GM13977 (cell line): ENCODE measurements at regions not wholly inside any gene's neighbourhood (a gene's known extent, or its start where the extent isn't known, plus 50 kb on each side); places are given as distances from the start of the nearest gene placed in this dataset.
A peak's percentile ranks its signal among the peaks of the same experiment; 100 is the strongest.

Source experiments
- DNase-seq: peaks from one replicate; pipeline ENCODE4 v3.0.0; 2012; ENCODE audit warnings: low spot score
- CTCF ChIP-seq: IDR thresholded peaks from 2 replicates; pipeline ENCODE4 v1.5.1; 2012; ENCODE audit warnings: mild to moderate bottlenecking, control low read depth; ENCODE audit not compliant: insufficient read depth; ENCODE audit errors: extremely low read depth, missing control alignments
- in situ Hi-C: fragments of 300-500 bp; cut with MboI; formaldehyde crosslinking; loops from one replicate; pipeline ENCODE4 v1.12.0; 2022; ENCODE audit warnings: low sequenced_read_pairs, low pct_unique_long_range_greater_than_20kb, mixed read lengths, inconsistent platforms; ENCODE audit not compliant: unreplicated experiment

DNA sequence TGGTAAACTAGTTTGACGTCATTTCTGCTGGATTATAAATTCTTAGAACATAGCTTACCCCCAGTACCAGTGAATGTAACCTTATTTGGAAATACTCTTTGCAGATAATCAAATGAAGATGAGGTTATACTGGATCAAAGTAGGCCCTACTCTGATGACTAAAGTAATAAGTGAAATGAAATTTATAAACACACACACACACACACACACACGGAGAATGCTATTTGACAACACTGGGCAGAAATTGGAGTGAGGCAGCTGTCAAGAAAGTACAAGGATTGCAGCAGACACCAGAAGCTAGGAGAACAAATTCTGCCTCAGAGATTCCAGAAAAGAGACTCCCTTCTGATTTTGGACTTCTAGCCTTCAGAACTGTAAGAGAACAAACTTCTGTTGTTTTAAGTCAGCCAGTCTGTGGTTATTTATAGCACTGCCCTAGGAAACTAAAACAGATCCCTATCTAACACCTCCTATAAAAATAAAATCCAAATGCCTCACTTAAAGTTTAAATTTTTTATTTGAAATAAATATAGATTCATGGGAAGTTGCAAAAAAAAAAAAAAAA is 448.6 kb downstream of the PCDH18 start:
- in situ Hi-C loops = no loop called here
- DNase-seq = no peak
- no peak for TF ChIP-seq CTCF

DNA sequence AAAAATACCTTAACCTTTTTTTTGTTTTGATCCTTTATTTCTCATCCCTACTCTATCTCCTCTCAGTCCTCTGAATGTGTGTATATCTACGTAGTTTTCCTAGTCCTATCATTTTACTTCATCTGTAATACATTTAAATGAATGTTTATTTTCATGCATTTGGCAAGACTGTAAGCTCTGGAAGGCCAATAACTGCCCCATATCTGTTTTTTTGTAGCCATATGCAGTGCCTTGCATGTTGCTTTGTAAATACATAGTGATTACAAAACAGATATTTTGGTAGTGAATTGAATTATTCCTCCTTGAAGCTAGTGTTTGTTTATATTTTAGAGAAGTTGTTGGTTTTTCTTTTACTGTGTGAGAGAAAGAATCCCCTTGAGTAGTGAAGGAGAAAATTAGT is 450.2 kb downstream of the PCDH18 start:
- in situ Hi-C loops = no loop called here
- TF ChIP-seq CTCF = no peak
- DNase-seq = no peak

DNA sequence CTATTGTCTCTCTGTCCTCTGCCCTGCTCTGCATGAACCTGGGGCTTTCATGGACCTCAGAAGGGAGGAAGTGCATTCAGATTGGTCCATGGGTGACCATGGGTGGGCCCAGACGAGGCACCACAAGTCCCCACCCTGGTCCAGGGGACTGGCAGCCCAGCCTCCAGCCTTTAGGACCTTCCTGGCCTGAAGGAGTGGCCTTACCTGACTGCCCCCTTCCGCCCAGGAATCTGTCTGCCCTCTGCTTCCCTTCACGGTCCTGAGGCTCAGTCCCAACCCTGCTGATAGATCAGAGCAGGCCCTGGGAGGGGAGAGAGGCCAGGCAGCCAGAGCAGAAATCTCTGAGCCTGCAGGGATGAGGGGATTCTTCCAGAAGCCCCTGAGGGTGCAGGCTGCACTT is 455.4 kb downstream of the PCDH18 start:
- in situ Hi-C loops = no loop called here
- TF ChIP-seq CTCF = no peak
- no peak for DNase-seq

DNA sequence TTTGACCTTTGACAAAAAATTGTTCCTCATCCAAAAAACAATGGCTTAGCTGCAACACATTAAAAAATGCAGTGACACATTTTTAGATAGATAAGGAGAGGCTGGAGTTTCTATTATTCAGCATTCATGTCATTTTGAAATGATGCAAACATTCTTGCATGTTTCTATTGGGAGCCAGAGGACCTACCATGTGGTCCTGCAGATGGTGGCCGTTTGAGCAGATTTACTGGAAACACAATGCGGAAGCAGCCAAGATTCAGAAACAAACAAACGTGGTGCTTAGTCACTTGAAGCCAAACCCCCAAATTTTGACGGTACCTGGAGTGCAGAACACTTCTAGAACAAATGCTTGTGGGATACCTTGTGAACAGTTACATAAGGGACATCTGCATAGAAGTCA is 456.7 kb downstream of the PCDH18 start:
- no peak for DNase-seq
- in situ Hi-C loops = no loop called here
- TF ChIP-seq CTCF = no peak

- in situ Hi-C loops = no loop called here
- DNase-seq = no peak
- TF ChIP-seq CTCF = peak; percentile 22
Measured at GRCh38 chr4:137070614-137071013, 461.7 kb downstream of the PCDH18 start.

GRCh38 chr4:137069473-137069872 is 462.8 kb downstream of the PCDH18 start:
- in situ Hi-C loops = no loop called here
- TF ChIP-seq CTCF = peak; percentile 6
- DNase-seq = no peak

DNA sequence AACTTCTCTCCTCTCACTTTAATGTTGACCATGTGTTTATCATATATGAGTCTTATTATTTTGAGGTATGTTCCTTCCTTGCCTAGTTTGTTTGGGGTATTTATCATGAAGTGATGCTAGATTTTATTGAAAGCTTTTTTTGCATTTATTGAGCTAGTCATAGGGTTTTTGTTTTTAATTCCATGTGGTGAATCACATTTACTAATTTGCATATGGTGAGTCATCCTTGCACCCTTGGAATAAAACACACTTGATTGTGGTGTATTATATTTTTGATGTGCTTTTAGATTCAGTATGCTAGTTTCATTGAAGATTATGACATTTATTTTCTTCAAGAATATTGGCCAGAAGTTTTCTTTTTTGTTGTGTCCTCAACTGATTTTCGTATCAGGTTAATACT is 464.6 kb downstream of the PCDH18 start:
- TF ChIP-seq CTCF = no peak
- no peak for DNase-seq
- in situ Hi-C loops = no loop called here
